Mesothelial cell of epicardium (in vitro differentiated cells): ENCODE measurements at regions not wholly inside any gene's neighbourhood (a gene's known extent, or its start where the extent isn't known, plus 50 kb on each side); places are given as distances from the start of the nearest gene placed in this dataset.

ENCODE experiments used
- DNase-seq, 2 experiments: peaks; one replicate each; pipeline ENCODE4 v3.0.0; 2021; ENCODE audit warnings: low spot score in 2 of 2; ENCODE audit not compliant: unreplicated experiment in 2 of 2
- H3K27ac Mint-ChIP-seq: 2 replicates; pipeline ENCODE4 v1.8.0; 2021; ENCODE audit warnings: mixed read lengths
- H3K27me3 Mint-ChIP-seq: 2 replicates; pipeline ENCODE4 v1.8.0; 2021; ENCODE audit warnings: low read depth, mixed read lengths
- H3K36me3 Mint-ChIP-seq: 2 replicates; pipeline ENCODE4 v1.8.0; 2021; ENCODE audit warnings: mixed read lengths
- H3K4me1 Mint-ChIP-seq: 2 replicates; pipeline ENCODE4 v1.8.0; 2021; ENCODE audit warnings: mixed read lengths
- H3K4me3 Mint-ChIP-seq: 2 replicates; pipeline ENCODE4 v1.8.0; 2021; ENCODE audit warnings: mild to moderate bottlenecking, moderate library complexity, mixed read lengths
- H3K9me3 Mint-ChIP-seq: 2 replicates; pipeline ENCODE4 v1.8.0; 2021; ENCODE audit warnings: mixed read lengths
- CTCF ChIP-seq: fragments of 200-600 bp; sonication (generic); IDR thresholded peaks from one replicate; pipeline ENCODE4 v1.5.0; 2021; ENCODE audit warnings: antibody characterized with exemption; ENCODE audit not compliant: unreplicated experiment

- H3K27ac Mint-ChIP-seq = peak overlapping the region; percentile 19
Observed at GRCh38 chr6:119449331-119450156, 100.0 kb upstream of the MAN1A1 start.

GRCh38 chr6:119447921-119448320 is 98.4 kb upstream of the MAN1A1 start:
- no peak for TF ChIP-seq CTCF
- no peaks in the 10 kb centered on the region for H3K27me3 Mint-ChIP-seq
- H3K4me1 Mint-ChIP-seq = peaks cover 36% of the 10 kb centered on the region
- no peak overlapping the region for H3K27ac Mint-ChIP-seq
- no peaks in the 10 kb centered on the region for H3K36me3 Mint-ChIP-seq
- H3K4me3 Mint-ChIP-seq = no peak overlapping the region
- no peaks in the 10 kb centered on the region for H3K9me3 Mint-ChIP-seq
- DNase-seq = no peak

More at GRCh38 chr6:119449331-119450156, 100.0 kb upstream of the MAN1A1 start:
- H3K9me3 Mint-ChIP-seq = no peaks in the 10 kb centered on the region
- peaks cover 36% of the 10 kb centered on the region for H3K4me1 Mint-ChIP-seq
- H3K36me3 Mint-ChIP-seq = no peaks in the 10 kb centered on the region
- DNase-seq = no peak
- no peak overlapping the region for H3K4me3 Mint-ChIP-seq
- no peak for TF ChIP-seq CTCF
- no peaks in the 10 kb centered on the region for H3K27me3 Mint-ChIP-seq

- H3K36me3 Mint-ChIP-seq = no peaks in the 10 kb centered on the region
- H3K27ac Mint-ChIP-seq = peak overlapping the region; percentile 65
- DNase-seq = no peak
- no peaks in the 10 kb centered on the region for H3K9me3 Mint-ChIP-seq
- no peak overlapping the region for H3K4me3 Mint-ChIP-seq
- no peak for TF ChIP-seq CTCF
- H3K4me1 Mint-ChIP-seq = peaks cover 36% of the 10 kb centered on the region
- no peaks in the 10 kb centered on the region for H3K27me3 Mint-ChIP-seq
Observed at GRCh38 chr6:119446609-119447008, 97.0 kb upstream of the MAN1A1 start.

- Mint-ChIP-seq H3K27me3 (no peaks in the 10 kb centered on the region), H3K27ac (peak overlapping the region; percentile 65), H3K4me1 (peaks cover 36% of the 10 kb centered on the region), H3K4me3 (no peak overlapping the region), H3K36me3 (no peaks in the 10 kb centered on the region), H3K9me3 (no peaks in the 10 kb centered on the region)
- no peak for TF ChIP-seq CTCF
- no peak for DNase-seq
Observed at GRCh38 chr6:119446115-119446554, 96.6 kb upstream of the MAN1A1 start.

GRCh38 chr6:119445666-119446065 is 96.1 kb upstream of the MAN1A1 start:
- Mint-ChIP-seq H3K4me1 (peaks cover 31% of the 10 kb centered on the region), H3K27ac (no peak overlapping the region), H3K27me3 (no peaks in the 10 kb centered on the region), H3K36me3 (no peaks in the 10 kb centered on the region), H3K4me3 (no peak overlapping the region), H3K9me3 (no peaks in the 10 kb centered on the region)
- DNase-seq = no peak
- TF ChIP-seq CTCF = no peak
